Prostate gland (tissue), 2 donors: ENCODE measurements at regions not wholly inside any gene's neighbourhood (a gene's known extent, or its start where the extent isn't known, plus 50 kb on each side); places are given as distances from the start of the nearest gene placed in this dataset.

ENCODE experiments used
- DNase-seq: peaks from one replicate; pipeline ENCODE4 v3.0.0-alpha.2; 2019; ENCODE audit warnings: low spot score
- H3K27ac ChIP-seq, 2 donors: fragments of 200-600 bp; sonication (generic); 2 replicates each; pipeline ENCODE4 v1.5.1; 2017 to 2019
- H3K27me3 ChIP-seq: fragments of 200-600 bp; sonication (generic); replicated peaks from 2 replicates; pipeline ENCODE4 v1.5.1; 2019; ENCODE audit not compliant: insufficient read depth
- H3K36me3 ChIP-seq, 2 donors: fragments of 200-600 bp; sonication (generic); 1 replicate in 1 of 2; 2 replicates in 1 of 2; pipeline versions ENCODE4 v1.5.1 to v1.8.1; 2017 to 2019
- H3K4me1 ChIP-seq: fragments of 200-600 bp; sonication (generic); replicated peaks from 2 replicates; pipeline ENCODE4 v1.5.1; 2019
- H3K4me3 ChIP-seq, 2 donors: fragments of 200-600 bp; sonication (generic); 2 replicates each; pipeline ENCODE4 v1.5.1; 2017 to 2019
- H3K9me3 ChIP-seq: fragments of 200-600 bp; sonication (generic); 2 replicates; pipeline ENCODE4 v1.5.1; 2017
- CTCF ChIP-seq, 4 experiments: fragments of 200-600 bp in 2 of 4; fragments of 450-650 bp in 2 of 4; sonication (generic) in 2 of 4; IDR thresholded peaks; 1 replicate in 3 of 4; 2 replicates in 1 of 4; pipeline ENCODE4 v1.5.1; 2016 to 2019; ENCODE audit warnings: antibody characterized with exemption in 4 of 4, mild to moderate bottlenecking in 2 of 4, moderate library complexity in 2 of 4
- POLR2A ChIP-seq: fragments of 450-650 bp; IDR thresholded peaks from one replicate; pipeline ENCODE4 v1.6.1; 2016; ENCODE audit warnings: antibody characterized with exemption, mild to moderate bottlenecking
- POLR2AphosphoS5 ChIP-seq: sonication (generic); formaldehyde crosslinking; IDR thresholded peaks from one replicate; pipeline ENCODE4 v1.6.1; 2017; ENCODE audit warnings: antibody characterized with exemption
- WGBS: methylation state at CpG from one replicate; pipeline ENCODE4 v1.1.5; 2018; 5-methylcytosine and 5-hydroxymethylcytosine counted together
- intact Hi-C: fragments of 100-400 bp; cut with DNase I; formaldehyde crosslinking; loops from one replicate; pipeline ENCODE4 v1.14.2; 2022

GRCh38 chr2:149926149-149926548 lies 338.6 kb upstream of the MMADHC start:
- DNase-seq = no peak
- Histone ChIP-seq H3K9me3 (no peaks in the 10 kb centered on the region), H3K27me3 (no peaks in the 10 kb centered on the region), H3K27ac (no peak overlapping the region), H3K36me3 (no peaks in the 10 kb centered on the region), H3K4me3 (no peak overlapping the region), H3K4me1 (no peaks in the 10 kb centered on the region)
- intact Hi-C loops = no loop called here
- 57% methylated on average over 2 of the region's 2 CpGs for WGBS
- TF ChIP-seq POLR2A = no peak
- TF ChIP-seq POLR2AphosphoS5 = no peak
- no peak for TF ChIP-seq CTCF (IDR thresholded peaks at IDR 0.05)

GRCh38 chr2:149924549-149925213 lies 337.1 kb upstream of the MMADHC start:
- no peak for TF ChIP-seq POLR2AphosphoS5
- no peak for TF ChIP-seq CTCF (IDR thresholded peaks at IDR 0.05)
- no peak for TF ChIP-seq POLR2A
- intact Hi-C loops = no loop called here
- Histone ChIP-seq H3K36me3 (no peaks in the 10 kb centered on the region), H3K9me3 (no peaks in the 10 kb centered on the region), H3K27ac (no peak overlapping the region), H3K4me1 (no peaks in the 10 kb centered on the region), H3K4me3 (no peak overlapping the region), H3K27me3 (no peaks in the 10 kb centered on the region)
- 76% methylated on average over 3 of the region's 3 CpGs for WGBS
- DNase-seq = no peak

- H3K4me3 ChIP-seq = no peak overlapping the region
- intact Hi-C loops = no loop called here
- no peaks in the 10 kb centered on the region for H3K27me3 ChIP-seq
- 84% methylated on average over 3 of the region's 3 CpGs for WGBS
- TF ChIP-seq POLR2A = no peak
- DNase-seq = no peak
- no peak overlapping the region for H3K27ac ChIP-seq
- H3K4me1 ChIP-seq = no peaks in the 10 kb centered on the region
- no peaks in the 10 kb centered on the region for H3K9me3 ChIP-seq
- no peaks in the 10 kb centered on the region for H3K36me3 ChIP-seq
These were observed 336.5 kb upstream of the MMADHC start for GRCh38 chr2:149924028-149924427.

GRCh38 chr2:149921911-149922616 lies 334.5 kb upstream of the MMADHC start:
- H3K27ac ChIP-seq = no peak overlapping the region
- no peak overlapping the region for H3K4me3 ChIP-seq
- H3K27me3 ChIP-seq = no peaks in the 10 kb centered on the region
- no peak for TF ChIP-seq POLR2A
- TF ChIP-seq CTCF (IDR thresholded peaks at IDR 0.05) = no peak
- TF ChIP-seq POLR2AphosphoS5 = no peak
- H3K4me1 ChIP-seq = no peaks in the 10 kb centered on the region
- no peak for DNase-seq
- H3K36me3 ChIP-seq = no peaks in the 10 kb centered on the region
- WGBS = 95% methylated on average over 2 of the region's 2 CpGs
- intact Hi-C loops = no loop called here
- H3K9me3 ChIP-seq = no peaks in the 10 kb centered on the region

- H3K4me1 ChIP-seq = no peaks in the 10 kb centered on the region
- H3K36me3 ChIP-seq = no peaks in the 10 kb centered on the region
- 91% methylated on average over 3 of the region's 3 CpGs for WGBS
- H3K4me3 ChIP-seq = no peak overlapping the region
- TF ChIP-seq POLR2AphosphoS5 (no peak), POLR2A (no peak), CTCF (IDR thresholded peaks at IDR 0.05) (no peak)
- intact Hi-C loops = no loop called here
- no peak overlapping the region for H3K27ac ChIP-seq
- H3K9me3 ChIP-seq = no peaks in the 10 kb centered on the region
- no peaks in the 10 kb centered on the region for H3K27me3 ChIP-seq
- DNase-seq = no peak
These were observed 332.8 kb upstream of the MMADHC start for GRCh38 chr2:149920389-149920788.
